GM23338 (cell line): ENCODE measurements at regions not wholly inside any gene's neighbourhood (a gene's known extent, or its start where the extent isn't known, plus 50 kb on each side); places are given as distances from the start of the nearest gene placed in this dataset.

Experiments used
- ATAC-seq: fragments of 200-7000 bp; cut with Tn5 transposase; 3 replicates; pipeline ENCODE4 v1.9.1; 2020
- DNase-seq: peaks from one replicate; pipeline ENCODE4 v3.0.0-alpha.2; 2015; ENCODE audit warnings: low spot score
- H2AFZ ChIP-seq: fragments of 200-600 bp; sonication (generic); 2 replicates; pipeline ENCODE4 v1.8.0; 2016; ENCODE audit warnings: antibody characterized with exemption, mild to moderate bottlenecking, moderate library complexity
- H3F3A ChIP-seq: fragments of 200-600 bp; sonication (generic); replicated peaks from 2 replicates; pipeline ENCODE4 v1.8.0; 2017; ENCODE audit warnings: antibody characterized with exemption, mixed run types, low read depth
- H3K27ac ChIP-seq: fragments of 200-600 bp; sonication (generic); 2 replicates; pipeline ENCODE4 v1.6.1; 2016; ENCODE audit warnings: low read depth
- H3K27me3 ChIP-seq: fragments of 200-600 bp; sonication (generic); 2 replicates; pipeline ENCODE4 v1.8.0; 2016; ENCODE audit warnings: mild to moderate bottlenecking, mixed run types, moderate library complexity; ENCODE audit not compliant: insufficient read depth
- H3K36me3 ChIP-seq: fragments of 200-600 bp; sonication (generic); 2 replicates; pipeline ENCODE4 v1.8.0; 2016; ENCODE audit warnings: mild to moderate bottlenecking; ENCODE audit not compliant: insufficient read depth
- H3K4me1 ChIP-seq: fragments of 200-600 bp; sonication (generic); 2 replicates; pipeline ENCODE4 v1.8.0; 2016; ENCODE audit warnings: mild to moderate bottlenecking, moderate library complexity; ENCODE audit not compliant: insufficient read depth
- H3K4me2 ChIP-seq: fragments of 200-600 bp; sonication (generic); 2 replicates; pipeline ENCODE4 v1.7.1; 2017; ENCODE audit warnings: mixed run types
- H3K4me3 ChIP-seq: fragments of 200-600 bp; sonication (generic); 2 replicates; pipeline ENCODE4 v1.6.1; 2016; ENCODE audit warnings: mixed run types
- H3K79me2 ChIP-seq: fragments of 200-600 bp; sonication (generic); replicated peaks from 2 replicates; pipeline ENCODE4 v1.8.0; 2017; ENCODE audit warnings: mild to moderate bottlenecking; ENCODE audit not compliant: insufficient read depth
- H3K9me2 ChIP-seq: fragments of 200-600 bp; sonication (generic); 2 replicates; pipeline ENCODE4 v1.8.0; 2017; ENCODE audit not compliant: insufficient read depth
- H4K20me1 ChIP-seq: fragments of 200-600 bp; sonication (generic); replicated peaks from 2 replicates; pipeline ENCODE4 v1.8.0; 2017; ENCODE audit warnings: mild to moderate bottlenecking; ENCODE audit not compliant: insufficient read depth
- H3K27ac Mint-ChIP-seq: 2 replicates; pipeline ENCODE4 v1.8.0; 2020; ENCODE audit warnings: inconsistent platforms, mild to moderate bottlenecking, moderate library complexity, mixed read lengths
- H3K27me3 Mint-ChIP-seq: 3 replicates; pipeline ENCODE4 v1.8.0; 2022; ENCODE audit warnings: low read depth, mild to moderate bottlenecking, moderate library complexity, mixed read lengths, inconsistent platforms; ENCODE audit not compliant: insufficient read depth, poor library complexity
- H3K36me3 Mint-ChIP-seq: 3 replicates; pipeline ENCODE4 v1.8.0; 2021; ENCODE audit warnings: low read depth, mild to moderate bottlenecking, inconsistent platforms, moderate library complexity, mixed read lengths
- H3K4me1 Mint-ChIP-seq: 3 replicates; pipeline ENCODE4 v1.8.0; 2020; ENCODE audit warnings: mild to moderate bottlenecking, inconsistent platforms, mixed read lengths
- H3K4me3 Mint-ChIP-seq: 3 replicates; pipeline ENCODE4 v1.8.0; 2021; ENCODE audit warnings: moderate library complexity, mild to moderate bottlenecking, inconsistent platforms, mixed read lengths
- H3K9me3 Mint-ChIP-seq: 3 replicates; pipeline ENCODE4 v1.8.0; 2020; ENCODE audit warnings: moderate library complexity, mild to moderate bottlenecking, inconsistent platforms, mixed read lengths
- CREB1 ChIP-seq: fragments of 250-450 bp; sonication (Bioruptor Pico); IDR thresholded peaks from 2 replicates; pipeline ENCODE4 v1.5.0; 2020; ENCODE audit warnings: low read depth, mild to moderate bottlenecking, moderate library complexity
- EZH2 ChIP-seq: fragments of 200-600 bp; sonication (generic); IDR thresholded peaks from one replicate; pipeline ENCODE4 v1.8.0; 2017; ENCODE audit warnings: antibody characterized with exemption, mild to moderate bottlenecking, low read depth; ENCODE audit not compliant: unreplicated experiment
- EZH2phosphoT487 ChIP-seq: fragments of 200-600 bp; sonication (generic); IDR thresholded peaks from one replicate; pipeline ENCODE4 v1.8.1; 2018; ENCODE audit warnings: antibody characterized with exemption; ENCODE audit not compliant: unreplicated experiment
- JUNB ChIP-seq: IDR thresholded peaks from one replicate; pipeline ENCODE4 v1.6.1; 2016; ENCODE audit warnings: antibody characterized with exemption; ENCODE audit not compliant: unreplicated experiment
- NANOG ChIP-seq: IDR thresholded peaks from 2 replicates; pipeline ENCODE4 v1.6.1; 2016; ENCODE audit warnings: antibody characterized with exemption, borderline replicate concordance
- POLR2AphosphoS5 ChIP-seq: IDR thresholded peaks from 2 replicates; pipeline ENCODE4 v1.6.1; 2016; ENCODE audit warnings: antibody characterized with exemption, low read depth
- STAT1 ChIP-seq: IDR thresholded peaks from one replicate; pipeline ENCODE4 v1.6.1; 2016; ENCODE audit warnings: antibody characterized with exemption; ENCODE audit not compliant: unreplicated experiment
- ZNF114 ChIP-seq: fragments of 250-450 bp; sonication (Bioruptor Pico); IDR thresholded peaks from 2 replicates; pipeline ENCODE4 v1.5.0; 2020; ENCODE audit warnings: mild to moderate bottlenecking, moderate library complexity
- ZNF331 ChIP-seq: fragments of 250-450 bp; sonication (Bioruptor Pico); IDR thresholded peaks from 2 replicates; pipeline ENCODE4 v1.5.0; 2020; ENCODE audit warnings: low read depth, mild to moderate bottlenecking, moderate library complexity
- TF ChIP-seq, protein P1 (sequence below), 2 experiments: fragments of 200-600 bp in 1 of 2; sonication (generic) in 1 of 2; conservative IDR thresholded peaks; 2 replicates each; pipeline versions ENCODE4 v1.5.1 to v1.6.1; 2016 to 2017; ENCODE audit warnings: antibody characterized with exemption in 2 of 2, low read depth in 2 of 2, mild to moderate bottlenecking in 2 of 2, moderate library complexity in 1 of 2
- TF ChIP-seq, protein P2 (sequence below): IDR thresholded peaks from one replicate; pipeline ENCODE4 v1.6.1; 2018; ENCODE audit warnings: antibody characterized with exemption; ENCODE audit not compliant: unreplicated experiment
- TF ChIP-seq, protein P3 (sequence below): fragments of 250-450 bp; sonication (Bioruptor Pico); IDR thresholded peaks from 2 replicates; pipeline ENCODE4 v1.5.0; 2020; ENCODE audit warnings: mild to moderate bottlenecking, moderate library complexity
- TF ChIP-seq, protein P4 (sequence below): IDR thresholded peaks from 2 replicates; pipeline ENCODE4 v1.6.1; 2016; ENCODE audit warnings: antibody characterized with exemption

DNA sequence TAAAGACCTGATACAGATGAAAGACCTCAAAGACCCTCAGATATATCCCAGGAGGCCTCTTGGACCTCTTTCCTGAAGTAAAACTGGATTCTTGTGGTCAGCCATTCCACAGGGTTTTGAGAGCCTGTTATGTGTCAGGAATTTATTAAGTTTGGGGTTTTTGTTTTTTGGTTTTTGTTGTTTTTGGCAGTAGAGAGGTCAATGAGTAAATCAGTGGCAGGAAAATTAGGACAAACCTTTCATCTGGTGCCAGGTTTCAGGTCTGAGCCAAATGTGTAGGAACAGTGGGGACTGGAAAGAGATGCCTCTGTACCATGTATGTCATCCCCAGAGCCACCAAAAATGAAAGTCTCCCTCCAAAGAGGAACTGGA lies 520.4 kb upstream of the MDFIC2 start:
- Histone ChIP-seq H3K4me3 (no peak overlapping the region), H3K27ac (no peak overlapping the region), H3K36me3 (no peaks in the 10 kb centered on the region), H3K4me2 (peak overlapping the region; percentile 47), H3F3A (no peaks in the 10 kb centered on the region), H3K79me2 (no peaks in the 10 kb centered on the region), H3K4me1 (peaks cover 23% of the 10 kb centered on the region), H3K27me3 (no peaks in the 10 kb centered on the region), H3K9me2 (no peaks in the 10 kb centered on the region; the same call in none of the 2 replicates), H4K20me1 (no peaks in the 10 kb centered on the region), H2AFZ (no peak overlapping the region)
- Mint-ChIP-seq H3K9me3 (no peaks in the 10 kb centered on the region; the same call in 2 of the 3 replicates), H3K4me3 (no peak overlapping the region), H3K27ac (peak overlapping the region; percentile 74), H3K36me3 (peaks cover 10% of the 10 kb centered on the region), H3K27me3 (peaks cover 2% of the 10 kb centered on the region), H3K4me1 (peaks cover 13% of the 10 kb centered on the region)
- no peak for TF ChIP-seq NANOG
- no peak for TF ChIP-seq POLR2AphosphoS5
- no peak for TF ChIP-seq ZNF114 (CRISPR knock-in tag)
- TF ChIP-seq STAT1 = no peak
- TF ChIP-seq JUNB = no peak
- TF ChIP-seq, protein P1, sequence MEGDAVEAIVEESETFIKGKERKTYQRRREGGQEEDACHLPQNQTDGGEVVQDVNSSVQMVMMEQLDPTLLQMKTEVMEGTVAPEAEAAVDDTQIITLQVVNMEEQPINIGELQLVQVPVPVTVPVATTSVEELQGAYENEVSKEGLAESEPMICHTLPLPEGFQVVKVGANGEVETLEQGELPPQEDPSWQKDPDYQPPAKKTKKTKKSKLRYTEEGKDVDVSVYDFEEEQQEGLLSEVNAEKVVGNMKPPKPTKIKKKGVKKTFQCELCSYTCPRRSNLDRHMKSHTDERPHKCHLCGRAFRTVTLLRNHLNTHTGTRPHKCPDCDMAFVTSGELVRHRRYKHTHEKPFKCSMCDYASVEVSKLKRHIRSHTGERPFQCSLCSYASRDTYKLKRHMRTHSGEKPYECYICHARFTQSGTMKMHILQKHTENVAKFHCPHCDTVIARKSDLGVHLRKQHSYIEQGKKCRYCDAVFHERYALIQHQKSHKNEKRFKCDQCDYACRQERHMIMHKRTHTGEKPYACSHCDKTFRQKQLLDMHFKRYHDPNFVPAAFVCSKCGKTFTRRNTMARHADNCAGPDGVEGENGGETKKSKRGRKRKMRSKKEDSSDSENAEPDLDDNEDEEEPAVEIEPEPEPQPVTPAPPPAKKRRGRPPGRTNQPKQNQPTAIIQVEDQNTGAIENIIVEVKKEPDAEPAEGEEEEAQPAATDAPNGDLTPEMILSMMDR (conservative IDR thresholded peaks at IDR 0.05; ENCODE audit: low read depth in 2 of 2) = no peak
- TF ChIP-seq, protein P2, sequence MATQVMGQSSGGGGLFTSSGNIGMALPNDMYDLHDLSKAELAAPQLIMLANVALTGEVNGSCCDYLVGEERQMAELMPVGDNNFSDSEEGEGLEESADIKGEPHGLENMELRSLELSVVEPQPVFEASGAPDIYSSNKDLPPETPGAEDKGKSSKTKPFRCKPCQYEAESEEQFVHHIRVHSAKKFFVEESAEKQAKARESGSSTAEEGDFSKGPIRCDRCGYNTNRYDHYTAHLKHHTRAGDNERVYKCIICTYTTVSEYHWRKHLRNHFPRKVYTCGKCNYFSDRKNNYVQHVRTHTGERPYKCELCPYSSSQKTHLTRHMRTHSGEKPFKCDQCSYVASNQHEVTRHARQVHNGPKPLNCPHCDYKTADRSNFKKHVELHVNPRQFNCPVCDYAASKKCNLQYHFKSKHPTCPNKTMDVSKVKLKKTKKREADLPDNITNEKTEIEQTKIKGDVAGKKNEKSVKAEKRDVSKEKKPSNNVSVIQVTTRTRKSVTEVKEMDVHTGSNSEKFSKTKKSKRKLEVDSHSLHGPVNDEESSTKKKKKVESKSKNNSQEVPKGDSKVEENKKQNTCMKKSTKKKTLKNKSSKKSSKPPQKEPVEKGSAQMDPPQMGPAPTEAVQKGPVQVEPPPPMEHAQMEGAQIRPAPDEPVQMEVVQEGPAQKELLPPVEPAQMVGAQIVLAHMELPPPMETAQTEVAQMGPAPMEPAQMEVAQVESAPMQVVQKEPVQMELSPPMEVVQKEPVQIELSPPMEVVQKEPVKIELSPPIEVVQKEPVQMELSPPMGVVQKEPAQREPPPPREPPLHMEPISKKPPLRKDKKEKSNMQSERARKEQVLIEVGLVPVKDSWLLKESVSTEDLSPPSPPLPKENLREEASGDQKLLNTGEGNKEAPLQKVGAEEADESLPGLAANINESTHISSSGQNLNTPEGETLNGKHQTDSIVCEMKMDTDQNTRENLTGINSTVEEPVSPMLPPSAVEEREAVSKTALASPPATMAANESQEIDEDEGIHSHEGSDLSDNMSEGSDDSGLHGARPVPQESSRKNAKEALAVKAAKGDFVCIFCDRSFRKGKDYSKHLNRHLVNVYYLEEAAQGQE = no peak
- no peak for TF ChIP-seq EZH2phosphoT487
- TF ChIP-seq, protein P3, sequence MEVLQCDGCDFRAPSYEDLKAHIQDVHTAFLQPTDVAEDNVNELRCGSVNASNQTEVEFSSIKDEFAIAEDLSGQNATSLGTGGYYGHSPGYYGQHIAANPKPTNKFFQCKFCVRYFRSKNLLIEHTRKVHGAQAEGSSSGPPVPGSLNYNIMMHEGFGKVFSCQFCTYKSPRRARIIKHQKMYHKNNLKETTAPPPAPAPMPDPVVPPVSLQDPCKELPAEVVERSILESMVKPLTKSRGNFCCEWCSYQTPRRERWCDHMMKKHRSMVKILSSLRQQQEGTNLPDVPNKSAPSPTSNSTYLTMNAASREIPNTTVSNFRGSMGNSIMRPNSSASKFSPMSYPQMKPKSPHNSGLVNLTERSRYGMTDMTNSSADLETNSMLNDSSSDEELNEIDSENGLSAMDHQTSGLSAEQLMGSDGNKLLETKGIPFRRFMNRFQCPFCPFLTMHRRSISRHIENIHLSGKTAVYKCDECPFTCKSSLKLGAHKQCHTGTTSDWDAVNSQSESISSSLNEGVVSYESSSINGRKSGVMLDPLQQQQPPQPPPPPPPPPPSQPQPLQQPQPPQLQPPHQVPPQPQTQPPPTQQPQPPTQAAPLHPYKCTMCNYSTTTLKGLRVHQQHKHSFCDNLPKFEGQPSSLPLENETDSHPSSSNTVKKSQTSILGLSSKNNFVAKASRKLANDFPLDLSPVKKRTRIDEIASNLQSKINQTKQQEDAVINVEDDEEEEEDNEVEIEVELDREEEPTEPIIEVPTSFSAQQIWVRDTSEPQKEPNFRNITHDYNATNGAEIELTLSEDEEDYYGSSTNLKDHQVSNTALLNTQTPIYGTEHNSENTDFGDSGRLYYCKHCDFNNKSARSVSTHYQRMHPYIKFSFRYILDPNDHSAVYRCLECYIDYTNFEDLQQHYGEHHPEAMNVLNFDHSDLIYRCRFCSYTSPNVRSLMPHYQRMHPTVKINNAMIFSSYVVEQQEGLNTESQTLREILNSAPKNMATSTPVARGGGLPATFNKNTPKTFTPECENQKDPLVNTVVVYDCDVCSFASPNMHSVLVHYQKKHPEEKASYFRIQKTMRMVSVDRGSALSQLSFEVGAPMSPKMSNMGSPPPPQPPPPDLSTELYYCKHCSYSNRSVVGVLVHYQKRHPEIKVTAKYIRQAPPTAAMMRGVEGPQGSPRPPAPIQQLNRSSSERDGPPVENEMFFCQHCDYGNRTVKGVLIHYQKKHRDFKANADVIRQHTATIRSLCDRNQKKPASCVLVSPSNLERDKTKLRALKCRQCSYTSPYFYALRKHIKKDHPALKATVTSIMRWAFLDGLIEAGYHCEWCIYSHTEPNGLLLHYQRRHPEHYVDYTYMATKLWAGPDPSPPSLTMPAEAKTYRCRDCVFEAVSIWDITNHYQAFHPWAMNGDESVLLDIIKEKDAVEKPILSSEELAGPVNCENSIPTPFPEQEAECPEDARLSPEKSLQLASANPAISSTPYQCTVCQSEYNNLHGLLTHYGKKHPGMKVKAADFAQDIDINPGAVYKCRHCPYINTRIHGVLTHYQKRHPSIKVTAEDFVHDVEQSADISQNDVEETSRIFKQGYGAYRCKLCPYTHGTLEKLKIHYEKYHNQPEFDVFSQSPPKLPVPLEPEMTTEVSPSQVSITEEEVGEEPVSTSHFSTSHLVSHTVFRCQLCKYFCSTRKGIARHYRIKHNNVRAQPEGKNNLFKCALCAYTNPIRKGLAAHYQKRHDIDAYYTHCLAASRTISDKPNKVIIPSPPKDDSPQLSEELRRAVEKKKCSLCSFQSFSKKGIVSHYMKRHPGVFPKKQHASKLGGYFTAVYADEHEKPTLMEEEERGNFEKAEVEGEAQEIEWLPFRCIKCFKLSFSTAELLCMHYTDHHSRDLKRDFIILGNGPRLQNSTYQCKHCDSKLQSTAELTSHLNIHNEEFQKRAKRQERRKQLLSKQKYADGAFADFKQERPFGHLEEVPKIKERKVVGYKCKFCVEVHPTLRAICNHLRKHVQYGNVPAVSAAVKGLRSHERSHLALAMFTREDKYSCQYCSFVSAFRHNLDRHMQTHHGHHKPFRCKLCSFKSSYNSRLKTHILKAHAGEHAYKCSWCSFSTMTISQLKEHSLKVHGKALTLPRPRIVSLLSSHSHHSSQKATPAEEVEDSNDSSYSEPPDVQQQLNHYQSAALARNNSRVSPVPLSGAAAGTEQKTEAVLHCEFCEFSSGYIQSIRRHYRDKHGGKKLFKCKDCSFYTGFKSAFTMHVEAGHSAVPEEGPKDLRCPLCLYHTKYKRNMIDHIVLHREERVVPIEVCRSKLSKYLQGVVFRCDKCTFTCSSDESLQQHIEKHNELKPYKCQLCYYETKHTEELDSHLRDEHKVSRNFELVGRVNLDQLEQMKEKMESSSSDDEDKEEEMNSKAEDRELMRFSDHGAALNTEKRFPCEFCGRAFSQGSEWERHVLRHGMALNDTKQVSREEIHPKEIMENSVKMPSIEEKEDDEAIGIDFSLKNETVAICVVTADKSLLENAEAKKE = no peak
- no peak for TF ChIP-seq CREB1 (CRISPR knock-in tag)
- TF ChIP-seq ZNF331 (CRISPR knock-in tag) = no peak
- TF ChIP-seq EZH2 = no peak
- TF ChIP-seq, protein P4, sequence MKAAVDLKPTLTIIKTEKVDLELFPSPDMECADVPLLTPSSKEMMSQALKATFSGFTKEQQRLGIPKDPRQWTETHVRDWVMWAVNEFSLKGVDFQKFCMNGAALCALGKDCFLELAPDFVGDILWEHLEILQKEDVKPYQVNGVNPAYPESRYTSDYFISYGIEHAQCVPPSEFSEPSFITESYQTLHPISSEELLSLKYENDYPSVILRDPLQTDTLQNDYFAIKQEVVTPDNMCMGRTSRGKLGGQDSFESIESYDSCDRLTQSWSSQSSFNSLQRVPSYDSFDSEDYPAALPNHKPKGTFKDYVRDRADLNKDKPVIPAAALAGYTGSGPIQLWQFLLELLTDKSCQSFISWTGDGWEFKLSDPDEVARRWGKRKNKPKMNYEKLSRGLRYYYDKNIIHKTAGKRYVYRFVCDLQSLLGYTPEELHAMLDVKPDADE = no peak
- no peak for DNase-seq
- no peak for ATAC-seq
